HCT116 (cell line): ENCODE measurements at regions not wholly inside any gene's neighbourhood (a gene's known extent, or its start where the extent isn't known, plus 50 kb on each side); places are given as distances from the start of the nearest gene placed in this dataset.

Experiments
- ATAC-seq: fragments of 200-7000 bp; cut with Tn5 transposase; 2 replicates; pipeline ENCODE4 v1.9.1; 2020; ENCODE audit warnings: mild to moderate bottlenecking, moderate library complexity
- BruUV-seq: library from RNA; stranded (reverse); fragments of 400-500 nt; replicated peaks from 2 replicates; lab custom pipeline; 2021; lab: Mats Ljungman, UMichigan
- CTCF ChIA-PET: fragments of 300-600 bp; sonication (Branson Sonifier 250); formaldehyde crosslinking; loops from one replicate; lab custom pipeline; 2021; ENCODE audit warnings: antibody characterized with exemption; lab: Charles Lee
- POLR2A ChIA-PET: fragments of 300-600, 350-600 bp; sonication (Branson Sonifier 250); formaldehyde crosslinking; loops from one replicate; lab custom pipeline; 2021; ENCODE audit warnings: antibody characterized with exemption; lab: Charles Lee
- RAD21 ChIA-PET, 2 experiments: fragments of 300-600 bp; sonication (Branson Sonifier 250); formaldehyde crosslinking; loops; one replicate each; lab custom pipeline; 2023; ENCODE audit warnings: low total read pairs in 2 of 2; ENCODE audit not compliant: uncharacterized antibody in 2 of 2, unreplicated experiment in 2 of 2, low non-redundant PET in 1 of 2; lab: Charles Lee
- DNase-seq: peaks from one replicate; pipeline ENCODE4 v3.0.0-alpha.2; 2010; ENCODE audit warnings: low read depth, low spot score
- H2AFZ ChIP-seq: fragments of 200-600 bp; shearing (Covaris generic), sonication (generic); 2 replicates; pipeline ENCODE4 v1.6.1; 2017; ENCODE audit warnings: low read depth, mixed run types, mixed read lengths, antibody characterized with exemption, low read length; ENCODE audit not compliant: poor library complexity, severe bottlenecking
- H3K27ac ChIP-seq: 2 replicates; pipeline ENCODE4 v1.5.1; 2012; ENCODE audit warnings: low read depth, low read length
- H3K27me3 ChIP-seq: fragments of 200-600 bp; sonication (generic); 2 replicates; pipeline ENCODE4 v1.6.1; 2016; ENCODE audit warnings: mixed run types, low read length, mixed read lengths; ENCODE audit not compliant: insufficient read depth
- H3K36me3 ChIP-seq, 2 experiments: fragments of 200-500 bp in 1 of 2; fragments of 200-600 bp in 1 of 2; sonication (Bioruptor generic) in 1 of 2; sonication (generic) in 1 of 2; 2 replicates each; pipeline versions ENCODE4 v1.5.1 to v1.6.1; 2014 to 2016; ENCODE audit warnings: low read length in 2 of 2, inconsistent platforms in 1 of 2, mixed read lengths in 1 of 2, mixed run types in 1 of 2; ENCODE audit not compliant: insufficient read depth in 2 of 2, control insufficient read depth in 1 of 2
- H3K4me1 ChIP-seq, 2 experiments: fragments of 200-600 bp in 1 of 2; sonication (generic) in 1 of 2; 2 replicates each; pipeline versions ENCODE4 v1.5.1 to v1.6.1; 2012 to 2017; ENCODE audit warnings: low read length in 2 of 2, inconsistent platforms in 1 of 2, mild to moderate bottlenecking in 1 of 2, mixed read lengths in 1 of 2, mixed run types in 1 of 2, moderate library complexity in 1 of 2; ENCODE audit not compliant: insufficient read depth in 2 of 2, control insufficient read depth in 1 of 2
- H3K4me2 ChIP-seq: fragments of 200-600 bp; sonication (generic); 2 replicates; pipeline ENCODE4 v1.6.1; 2017; ENCODE audit warnings: mixed run types, low read length, mixed read lengths
- H3K4me3 ChIP-seq, 2 experiments: fragments of 200-600 bp in 1 of 2; sonication (generic) in 1 of 2; replicated peaks in 1 of 2; 2 replicates each; pipeline ENCODE4 v1.5.1; 2011 to 2016; ENCODE audit warnings: low read length in 2 of 2, control low read depth in 1 of 2, low read depth in 1 of 2, mild to moderate bottlenecking in 1 of 2, mixed read lengths in 1 of 2, mixed run types in 1 of 2
- H3K79me2 ChIP-seq: fragments of 200-600 bp; sonication (generic); 2 replicates; pipeline ENCODE4 v1.6.1; 2017; ENCODE audit warnings: mild to moderate bottlenecking, mixed run types, low read length, moderate library complexity, mixed read lengths; ENCODE audit not compliant: insufficient read depth
- H3K9ac ChIP-seq: fragments of 200-600 bp; sonication (generic); 2 replicates; pipeline ENCODE4 v1.6.1; 2016; ENCODE audit warnings: low read length, mixed read lengths
- H3K9me2 ChIP-seq: fragments of 200-600 bp; sonication (generic), shearing (Covaris generic); 2 replicates; pipeline ENCODE4 v1.6.1; 2017; ENCODE audit warnings: mixed run types, mild to moderate bottlenecking, moderate library complexity; ENCODE audit not compliant: insufficient read depth
- H3K9me3 ChIP-seq, 2 experiments: fragments of 200-500 bp in 1 of 2; fragments of 200-600 bp in 1 of 2; sonication (Bioruptor generic) in 1 of 2; sonication (generic) in 1 of 2; 2 replicates each; pipeline ENCODE4 v1.6.1; 2014 to 2017; ENCODE audit warnings: low read length in 2 of 2, mixed read lengths in 2 of 2, inconsistent platforms in 1 of 2, low read depth in 1 of 2, mild to moderate bottlenecking in 1 of 2, mixed run types in 1 of 2, moderate library complexity in 1 of 2; ENCODE audit not compliant: control insufficient read depth in 1 of 2, insufficient read depth in 1 of 2
- H4K20me1 ChIP-seq: fragments of 200-600 bp; sonication (generic), shearing (Covaris generic); 2 replicates; pipeline ENCODE4 v1.6.1; 2017; ENCODE audit warnings: mixed run types, mild to moderate bottlenecking, moderate library complexity; ENCODE audit not compliant: insufficient read depth
- CEBPB ChIP-seq: IDR thresholded peaks from 2 replicates; pipeline ENCODE4 v1.6.1; 2012; ENCODE audit warnings: low read depth
- EGR1 ChIP-seq: IDR thresholded peaks from 2 replicates; pipeline ENCODE4 v1.6.1; 2012; ENCODE audit warnings: low read depth
- ELF1 ChIP-seq: IDR thresholded peaks from 2 replicates; pipeline ENCODE4 v1.6.1; 2012; ENCODE audit warnings: low read depth, borderline replicate concordance
- EZH2phosphoT487 ChIP-seq: fragments of 200-600 bp; IDR thresholded peaks from 2 replicates; pipeline ENCODE4 v1.6.1; 2018; ENCODE audit warnings: antibody characterized with exemption, borderline replicate concordance
- JUND ChIP-seq: IDR thresholded peaks from 2 replicates; pipeline ENCODE4 v1.6.1; 2012
- MAX ChIP-seq: IDR thresholded peaks from 2 replicates; pipeline ENCODE4 v1.6.1; 2012
- POLR2A ChIP-seq: IDR thresholded peaks from 2 replicates; pipeline ENCODE4 v1.7.0; 2011; ENCODE audit warnings: borderline replicate concordance; ENCODE audit not compliant: insufficient read depth, insufficient read length; ENCODE audit errors: extremely low read depth
- RAD21 ChIP-seq: IDR thresholded peaks from 2 replicates; pipeline ENCODE4 v1.6.1; 2012; ENCODE audit warnings: low read depth, mild to moderate bottlenecking
- SRF ChIP-seq: IDR thresholded peaks from 2 replicates; pipeline ENCODE4 v1.6.1; 2012; ENCODE audit warnings: low read depth
- ZFX ChIP-seq: fragments of 450-650 bp; IDR thresholded peaks from 2 replicates; pipeline ENCODE4 v1.6.1; 2017
- intact Hi-C: fragments of 100-400 bp; cut with micrococcal nuclease; formaldehyde crosslinking; loops from 2 replicates; pipeline ENCODE4 v1.10.0; 2022
- TF ChIP-seq, protein P1 (sequence below): IDR thresholded peaks from 2 replicates; pipeline ENCODE4 v1.6.1; 2011; ENCODE audit warnings: mild to moderate bottlenecking, low read length, moderate library complexity; ENCODE audit not compliant: insufficient replicate concordance; ENCODE audit errors: extremely low read depth
- TF ChIP-seq, protein P2 (sequence below): IDR thresholded peaks from 2 replicates; pipeline ENCODE4 v1.6.1; 2012

DNA sequence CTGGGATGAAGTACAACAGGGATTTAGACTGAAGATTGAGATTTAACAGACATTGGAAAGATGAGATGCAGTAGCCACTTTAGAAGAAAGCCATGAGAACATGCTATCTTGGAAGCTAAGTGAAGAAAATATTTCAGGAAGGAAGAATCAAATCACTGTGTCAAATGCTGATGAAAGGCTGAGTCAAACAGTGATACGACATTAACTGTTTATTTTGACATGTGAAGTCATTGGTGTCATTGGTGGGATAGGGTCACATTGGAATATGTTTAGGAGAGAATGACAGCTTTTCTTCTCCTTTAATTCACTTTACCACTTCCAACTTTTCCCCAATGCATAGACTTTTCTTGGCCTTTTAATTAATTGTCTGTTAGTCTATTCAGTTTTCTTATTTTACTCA is 653.0 kb upstream of the BOD1L1 start (continued):
- TF ChIP-seq RAD21: no peak
- no peak for TF ChIP-seq CEBPB
- TF ChIP-seq, protein P1, sequence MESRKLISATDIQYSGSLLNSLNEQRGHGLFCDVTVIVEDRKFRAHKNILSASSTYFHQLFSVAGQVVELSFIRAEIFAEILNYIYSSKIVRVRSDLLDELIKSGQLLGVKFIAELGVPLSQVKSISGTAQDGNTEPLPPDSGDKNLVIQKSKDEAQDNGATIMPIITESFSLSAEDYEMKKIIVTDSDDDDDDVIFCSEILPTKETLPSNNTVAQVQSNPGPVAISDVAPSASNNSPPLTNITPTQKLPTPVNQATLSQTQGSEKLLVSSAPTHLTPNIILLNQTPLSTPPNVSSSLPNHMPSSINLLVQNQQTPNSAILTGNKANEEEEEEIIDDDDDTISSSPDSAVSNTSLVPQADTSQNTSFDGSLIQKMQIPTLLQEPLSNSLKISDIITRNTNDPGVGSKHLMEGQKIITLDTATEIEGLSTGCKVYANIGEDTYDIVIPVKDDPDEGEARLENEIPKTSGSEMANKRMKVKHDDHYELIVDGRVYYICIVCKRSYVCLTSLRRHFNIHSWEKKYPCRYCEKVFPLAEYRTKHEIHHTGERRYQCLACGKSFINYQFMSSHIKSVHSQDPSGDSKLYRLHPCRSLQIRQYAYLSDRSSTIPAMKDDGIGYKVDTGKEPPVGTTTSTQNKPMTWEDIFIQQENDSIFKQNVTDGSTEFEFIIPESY: no peak
- TF ChIP-seq POLR2A: no peak
- TF ChIP-seq MAX: no peak
- no peak for TF ChIP-seq EGR1

DNA sequence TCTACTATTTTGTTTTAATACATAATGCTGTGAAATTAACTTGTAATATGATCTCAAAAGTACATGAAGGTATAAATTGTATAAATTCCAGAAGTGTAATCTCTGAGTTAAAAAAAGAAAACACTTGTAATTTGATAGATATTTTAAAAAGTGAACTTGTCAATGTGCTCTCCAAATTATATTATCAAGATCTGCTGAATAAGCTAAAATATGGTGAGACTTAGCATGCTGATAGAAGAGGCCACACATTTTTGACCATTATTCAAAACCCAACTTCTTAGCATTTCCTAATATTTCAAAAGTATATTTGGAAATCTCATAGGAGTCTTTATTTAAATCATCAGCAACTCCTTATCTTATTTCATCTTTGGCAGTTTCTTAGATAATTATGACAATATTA is 657.1 kb upstream of the BOD1L1 start:
- no peaks in the 10 kb centered on the region for H3K27me3 ChIP-seq
- H3K4me1 ChIP-seq: no peaks in the 10 kb centered on the region
- ATAC-seq (no peak), DNase-seq (no peak)
- H3K36me3 ChIP-seq: no peaks in the 10 kb centered on the region
- H3K9me2 ChIP-seq: no peaks in the 10 kb centered on the region
- BruUV-seq: no TSS peak
- RAD21 ChIA-PET: no interaction called here
- CTCF ChIA-PET: no interaction called here
- H3K79me2 ChIP-seq: no peaks in the 10 kb centered on the region
- no peak for TF ChIP-seq EZH2phosphoT487
- TF ChIP-seq SRF: no peak
- TF ChIP-seq RAD21: no peak
- no peak for TF ChIP-seq EGR1
- no peak for TF ChIP-seq ZFX
- TF ChIP-seq, protein P2, sequence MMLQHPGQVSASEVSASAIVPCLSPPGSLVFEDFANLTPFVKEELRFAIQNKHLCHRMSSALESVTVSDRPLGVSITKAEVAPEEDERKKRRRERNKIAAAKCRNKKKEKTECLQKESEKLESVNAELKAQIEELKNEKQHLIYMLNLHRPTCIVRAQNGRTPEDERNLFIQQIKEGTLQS: no peak
- TF ChIP-seq MAX: no peak
- TF ChIP-seq ELF1: no peak
- no peak for TF ChIP-seq JUND
- TF ChIP-seq, protein P1: no peak
- no peak overlapping the region for H3K4me2 ChIP-seq
- intact Hi-C loops: no loop called here
- peaks cover 3 to 7% of the 10 kb centered on the region in 2 experiments; a peak in 3 of 4 replicates for H3K9me3 ChIP-seq
- POLR2A ChIA-PET: no interaction called here
- H3K4me3 ChIP-seq: no peak overlapping the region
- no peak overlapping the region for H3K9ac ChIP-seq
- no peak overlapping the region for H3K27ac ChIP-seq
- H4K20me1 ChIP-seq: no peaks in the 10 kb centered on the region
- H2AFZ ChIP-seq: no peak overlapping the region
